Esophagus mucosa (tissue), 1 donor: ENCODE measurements at regions not wholly inside any gene's neighbourhood (a gene's known extent, or its start where the extent isn't known, plus 50 kb on each side); places are given as distances from the start of the nearest gene placed in this dataset.

ENCODE experiments used
- ATAC-seq: fragments of 200-7000 bp; cut with Tn5 transposase; one replicate; pipeline ENCODE4 v1.9.1; 2020
- donor health status: DM: yes; HTN: yes; CAD: no.

DNA sequence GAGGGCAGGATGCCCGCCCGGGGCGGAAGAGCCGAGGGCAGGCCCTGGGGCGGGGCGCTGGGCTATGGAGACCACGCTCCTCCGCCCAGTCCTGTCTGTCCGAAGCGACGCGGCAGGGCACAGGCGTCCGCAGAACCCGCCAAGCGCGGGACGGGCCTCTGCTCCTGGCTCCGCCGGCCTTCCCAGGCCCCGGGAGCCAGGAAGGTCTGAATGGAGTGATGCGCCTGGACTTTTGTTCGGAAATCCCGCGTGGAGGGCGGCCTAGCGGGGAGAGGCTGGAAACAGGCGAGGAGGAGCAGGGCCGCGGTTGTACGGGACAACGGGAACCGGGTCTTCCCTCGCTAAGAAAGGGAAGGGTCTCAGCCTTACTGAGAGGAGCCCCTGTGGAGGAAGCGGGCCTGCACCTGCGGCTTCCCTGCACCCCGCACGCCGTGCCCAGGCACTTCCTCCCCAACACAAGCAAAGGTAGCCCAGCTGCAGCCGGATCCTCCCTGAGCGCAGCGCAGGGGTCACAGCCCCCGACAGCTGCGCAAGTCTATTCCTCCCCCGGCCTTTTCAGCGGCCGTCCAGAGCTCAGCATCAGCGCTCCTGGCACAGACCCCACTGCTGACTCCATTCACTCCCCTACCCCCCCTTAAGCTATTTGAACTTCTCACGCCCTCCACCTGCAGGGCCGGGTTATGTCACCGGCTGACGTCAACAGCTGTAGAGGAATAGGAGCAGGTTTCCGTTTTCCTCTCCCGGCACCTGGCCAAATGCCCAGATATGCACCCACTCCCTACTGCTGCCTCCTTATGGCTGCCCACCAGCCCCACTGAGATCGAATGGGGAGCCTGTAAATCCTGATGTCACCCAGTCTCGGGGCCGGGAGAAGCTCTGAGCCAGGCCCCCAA, 143.2 kb upstream of the RET start:
- peak; percentile 18 for ATAC-seq

- ATAC-seq, result no peak
Measured at GRCh38 chr10:42934351-42934811, 142.5 kb upstream of the RET start.

DNA sequence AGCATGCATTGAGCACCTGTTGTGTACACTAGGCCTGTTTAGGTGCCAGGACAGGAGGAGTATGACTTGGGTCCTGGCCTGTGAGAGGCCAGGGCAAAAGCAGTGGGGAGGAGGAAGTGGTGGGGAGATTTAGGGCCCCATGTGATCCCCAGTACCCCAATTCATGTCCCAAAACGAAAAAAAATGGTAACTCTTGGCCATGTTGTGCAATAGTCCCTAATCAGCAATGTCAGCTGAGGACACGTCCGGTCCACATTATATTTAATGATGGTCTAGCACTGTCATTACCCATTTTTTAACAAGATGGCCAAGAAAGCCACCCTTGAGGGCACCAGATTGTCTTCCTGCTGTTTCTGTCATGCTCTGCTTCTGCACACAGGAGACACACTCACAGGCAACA, 142.0 kb upstream of the RET start:
- ATAC-seq, result no peak

DNA sequence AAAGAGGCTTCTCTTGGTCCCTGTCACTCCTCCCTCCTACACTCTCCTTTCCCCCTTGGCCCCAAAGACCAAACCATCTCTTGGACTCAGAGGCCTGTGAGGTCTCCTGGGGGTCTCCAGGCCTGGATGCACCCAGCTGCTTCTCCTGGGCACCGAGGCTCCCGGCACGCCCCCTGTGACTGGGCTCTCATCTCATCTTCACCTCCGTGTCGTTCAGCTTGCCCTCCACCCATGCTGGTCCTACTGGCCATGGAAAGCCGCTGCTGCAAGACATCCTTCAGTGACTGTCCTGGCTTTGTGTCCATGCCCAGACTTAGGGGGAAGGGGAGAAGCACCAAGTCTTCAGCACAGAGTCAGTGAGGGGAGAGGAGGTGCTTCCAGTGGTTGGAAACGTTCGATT, 141.4 kb upstream of the RET start:
- ATAC-seq, result no peak

DNA sequence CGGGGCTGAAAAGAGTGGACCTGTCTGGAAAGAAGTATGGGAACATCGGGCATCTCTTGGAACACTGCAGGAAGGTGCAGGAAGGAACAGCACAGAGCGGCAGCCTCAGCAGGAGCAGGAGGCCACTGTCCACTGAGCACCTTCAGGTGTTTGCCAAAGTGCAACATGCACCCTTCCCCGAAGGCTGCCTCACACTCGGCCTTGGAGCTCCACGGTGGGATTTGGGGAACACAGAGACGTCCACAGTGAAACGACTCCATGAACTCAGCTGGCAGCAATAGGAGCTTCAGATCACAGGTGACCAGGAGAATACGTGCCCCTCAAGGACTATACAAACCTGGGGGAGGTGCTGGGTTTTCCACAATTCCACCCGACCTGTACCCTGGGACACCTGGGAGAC, 140.3 kb upstream of the RET start:
- ATAC-seq, result no peak

- ATAC-seq, result no peak
Measured at GRCh38 chr10:42937048-42937447, 139.8 kb upstream of the RET start.

DNA sequence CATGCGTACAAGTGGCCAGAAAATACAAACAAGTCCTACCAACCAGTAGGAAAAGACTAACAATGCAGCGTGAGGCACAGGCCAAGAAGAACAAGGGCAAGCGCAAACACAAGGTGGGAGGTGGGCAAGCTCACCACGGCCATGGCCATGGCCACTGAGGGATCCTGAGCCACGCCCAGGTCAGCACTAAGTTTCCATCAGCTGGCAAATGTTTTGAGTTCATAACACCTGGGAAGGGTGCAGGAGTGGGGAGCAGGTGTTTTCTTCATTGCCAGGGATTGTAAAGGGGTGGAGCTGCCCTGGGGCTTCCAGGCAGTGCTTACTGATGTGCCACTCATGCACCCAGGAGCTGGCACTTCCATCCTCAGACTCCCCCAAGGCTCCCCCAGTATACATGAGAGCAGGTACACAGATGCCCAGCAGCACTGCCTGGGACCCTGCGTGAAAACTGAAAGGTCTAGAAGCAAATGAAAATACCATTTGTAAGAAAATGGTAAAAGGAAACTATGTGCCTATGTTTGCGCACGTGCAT, 139.2 kb upstream of the RET start:
- ATAC-seq, result no peak

GRCh38 chr10:42938351-42938750, 138.5 kb upstream of the RET start:
- ATAC-seq, result no peak

DNA sequence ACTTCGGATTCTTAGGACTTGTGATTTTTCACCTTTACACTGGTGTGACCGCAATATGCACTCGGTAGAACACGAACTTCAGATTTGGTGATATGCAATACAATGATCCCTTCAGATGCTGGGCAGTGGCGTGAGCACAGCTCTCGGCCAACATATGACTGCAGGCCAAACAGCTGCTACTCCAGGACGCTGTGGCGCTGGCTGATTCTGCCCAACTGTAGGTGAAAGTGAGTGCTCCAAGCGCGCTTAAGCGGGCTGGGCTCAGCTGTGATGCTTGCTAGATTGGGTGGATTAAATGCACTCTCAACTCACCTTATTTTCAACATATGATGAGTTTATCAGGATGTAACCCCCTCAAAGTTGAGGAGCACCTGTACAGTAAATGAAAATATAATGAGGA, 137.6 kb upstream of the RET start:
- ATAC-seq, result no peak

DNA sequence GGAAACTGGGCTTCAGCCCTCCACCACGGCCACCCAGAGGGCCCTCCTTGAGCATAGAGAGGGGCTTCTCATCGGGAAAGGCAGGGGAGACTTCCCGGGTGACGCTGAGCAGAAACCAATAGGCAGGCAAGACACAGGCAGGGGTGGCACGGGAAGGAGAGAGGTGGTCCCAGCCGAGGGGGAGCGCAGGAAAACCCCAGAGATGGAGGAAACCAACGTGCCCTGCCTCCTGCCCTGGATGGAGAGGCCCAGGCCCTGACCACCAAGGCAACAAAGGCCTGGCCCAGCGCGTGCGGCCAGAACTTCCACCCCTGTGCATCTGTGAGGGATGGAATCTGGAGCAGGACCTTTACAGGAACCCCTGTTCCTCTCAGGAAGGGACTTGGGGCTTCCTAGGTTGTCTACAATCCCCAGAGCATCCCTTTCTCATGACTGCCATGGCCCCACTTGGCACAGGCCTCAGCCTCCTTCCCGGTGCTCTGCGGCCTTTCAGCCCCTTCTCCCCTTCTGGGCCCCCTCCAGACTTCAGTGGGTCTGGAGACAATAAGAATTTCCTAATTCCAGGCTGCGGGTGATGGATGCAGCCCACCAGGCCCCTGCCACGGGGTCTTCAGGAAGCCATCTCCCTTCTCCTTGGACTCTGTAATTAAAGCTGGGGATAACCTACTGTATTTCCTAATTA, 137.0 kb upstream of the RET start:
- no peak for ATAC-seq

GRCh38 chr10:42940487-42941294, 136.2 kb upstream of the RET start:
- no peak for ATAC-seq

DNA sequence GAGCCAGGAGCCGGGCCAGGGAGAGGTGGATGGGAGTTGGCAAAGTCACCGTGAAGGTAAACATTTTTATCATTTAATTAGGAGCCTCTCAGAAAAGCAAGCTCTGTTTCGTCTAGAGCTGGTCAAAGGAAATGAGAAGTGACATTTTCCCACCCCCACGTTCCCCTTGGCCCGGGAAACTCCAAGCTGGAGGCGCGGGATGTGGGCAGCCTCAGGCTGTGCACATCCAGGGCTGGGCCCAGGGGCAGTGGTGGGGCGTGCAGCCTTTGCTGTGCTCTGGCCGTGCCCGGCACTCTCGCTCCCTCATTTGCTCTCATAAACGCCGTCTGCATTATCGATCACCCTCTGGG, 135.6 kb upstream of the RET start:
- no peak for ATAC-seq

DNA sequence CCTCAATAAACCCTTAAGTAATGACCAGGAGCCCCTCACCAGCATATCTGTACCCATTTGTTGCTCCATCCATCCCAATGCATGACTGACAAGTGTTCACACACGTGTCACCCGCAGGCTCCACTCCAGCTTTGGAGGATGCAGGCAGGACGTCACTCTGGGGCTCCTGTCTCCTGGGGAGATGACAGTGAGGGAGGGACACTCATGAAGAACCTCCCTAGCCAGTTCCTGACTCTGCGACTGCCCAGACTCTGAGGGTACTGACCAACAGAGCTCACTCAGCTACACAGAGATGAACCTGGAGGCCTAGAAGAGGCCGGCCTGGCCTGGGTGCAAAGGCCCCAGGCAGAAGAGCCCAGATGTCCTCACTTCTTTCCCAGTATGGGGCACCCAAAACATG, 135.1 kb upstream of the RET start:
- ATAC-seq, result no peak

GRCh38 chr10:42942279-42942950, 134.5 kb upstream of the RET start:
- ATAC-seq, result no peak

DNA sequence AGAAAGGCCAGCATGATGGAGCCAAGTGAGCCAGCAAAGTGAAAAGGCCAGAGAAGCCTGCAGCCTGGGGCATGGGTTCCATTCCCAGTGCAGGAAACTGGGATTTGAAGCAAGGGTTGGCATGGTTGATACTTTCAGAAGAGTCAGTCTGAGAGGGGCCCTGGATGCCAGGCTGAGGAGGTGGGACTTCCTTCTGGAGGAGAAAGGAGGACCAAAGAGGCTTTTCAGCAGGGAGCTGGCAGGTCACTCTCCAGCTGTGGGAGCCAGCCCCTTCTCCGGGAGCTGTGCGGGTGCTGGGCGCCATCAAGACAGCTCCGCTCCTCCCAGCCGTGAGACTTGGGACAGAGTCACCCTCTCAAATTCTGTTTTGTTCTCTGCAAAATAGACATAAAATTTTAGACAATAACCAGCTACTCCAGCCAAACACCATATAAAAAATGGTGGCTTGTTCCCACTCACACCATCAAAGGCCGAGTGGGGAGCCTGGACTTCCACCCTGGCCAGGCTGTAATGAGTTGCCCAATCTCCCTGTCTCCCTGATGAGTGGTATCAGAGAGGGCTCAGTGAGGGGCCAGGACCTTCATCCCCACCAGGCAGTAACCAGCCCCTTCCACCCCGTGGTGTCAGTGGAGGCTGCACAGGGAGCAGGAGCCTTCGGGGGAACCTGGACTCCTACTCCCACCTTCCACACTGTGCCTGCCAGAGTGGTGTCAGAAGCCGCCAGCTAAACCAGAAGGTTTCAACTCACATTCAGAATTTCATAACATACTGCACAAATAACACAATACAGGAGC, 133.6 kb upstream of the RET start:
- ATAC-seq, result no peak

DNA sequence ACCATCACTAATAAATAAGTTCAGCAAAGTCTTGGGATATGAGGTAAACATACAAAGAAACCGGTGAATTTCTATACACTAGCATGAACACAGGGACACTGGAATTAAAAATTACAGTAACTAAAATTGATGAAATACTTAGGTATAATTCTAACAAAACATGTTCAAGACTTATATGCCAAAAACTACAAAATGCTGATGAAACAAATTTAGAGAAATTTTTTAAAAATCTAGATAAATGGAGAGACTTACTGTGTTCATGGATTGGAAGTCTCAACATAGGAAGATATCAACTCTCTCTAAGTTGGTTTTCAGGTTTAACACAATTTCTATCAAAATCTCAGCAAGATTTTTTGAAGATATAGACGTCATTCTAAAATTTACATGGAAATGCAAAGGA, 128.8 kb upstream of the RET start:
- ATAC-seq, result no peak

DNA sequence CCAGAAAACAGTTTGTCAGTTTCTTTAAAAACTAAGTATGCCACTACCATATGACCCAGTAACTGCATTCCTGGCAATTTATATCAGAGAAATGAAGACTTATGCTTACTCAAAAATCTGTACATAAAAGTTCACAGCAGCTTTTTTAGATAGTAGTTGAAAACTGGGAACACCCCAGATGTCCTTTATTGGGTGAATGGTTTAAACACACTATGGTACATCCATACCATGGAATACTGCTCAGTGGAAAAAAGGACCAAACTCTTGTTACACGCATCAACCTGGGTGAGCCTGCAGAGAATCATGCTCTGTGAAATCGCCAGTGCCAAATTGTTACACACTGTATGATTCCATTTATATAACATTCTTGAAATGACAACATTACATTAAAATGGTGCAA, 127.6 kb upstream of the RET start:
- no peak for ATAC-seq

DNA sequence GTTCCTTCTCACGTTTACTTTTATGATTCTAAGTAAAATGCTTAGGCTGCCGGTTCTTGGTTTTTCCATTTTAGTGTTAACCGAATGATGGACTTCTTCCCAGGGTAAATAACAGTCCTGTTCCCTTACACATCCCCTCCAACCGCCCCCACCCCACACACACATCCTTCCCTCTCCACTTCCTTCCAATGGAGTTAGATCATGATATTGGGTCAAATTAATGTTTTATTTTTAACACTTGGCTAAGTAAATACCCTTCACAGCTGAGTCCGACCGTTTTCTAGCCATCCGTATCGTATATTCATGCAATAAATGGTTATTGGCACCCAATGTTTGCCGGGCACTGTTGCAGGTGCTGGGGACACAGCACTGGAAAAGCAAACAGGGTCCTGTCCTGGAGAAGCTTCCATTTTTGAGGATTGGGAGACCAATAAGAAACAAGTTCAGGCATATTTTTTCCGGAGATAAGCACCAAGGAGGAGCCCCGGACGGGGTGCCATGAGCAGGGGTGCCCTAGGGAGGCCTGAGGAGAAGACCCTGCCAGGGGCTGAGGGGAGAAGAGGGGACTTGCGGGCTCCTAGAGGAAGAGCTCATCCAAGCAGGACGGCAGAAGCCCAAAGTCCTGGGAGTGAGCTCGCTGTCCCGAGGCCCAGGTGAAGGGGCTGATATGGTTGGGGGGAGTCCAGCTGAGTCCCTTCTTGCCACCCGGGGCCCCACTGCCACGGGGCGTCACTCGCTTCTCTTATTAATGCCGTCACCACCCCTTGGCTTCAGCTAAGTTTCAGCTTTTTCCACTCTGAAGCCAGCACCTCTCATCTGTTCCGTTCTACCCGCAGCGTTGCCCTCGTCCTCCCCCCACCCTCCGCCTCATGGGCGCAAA, 126.0 kb upstream of the RET start:
- no peak for ATAC-seq

DNA sequence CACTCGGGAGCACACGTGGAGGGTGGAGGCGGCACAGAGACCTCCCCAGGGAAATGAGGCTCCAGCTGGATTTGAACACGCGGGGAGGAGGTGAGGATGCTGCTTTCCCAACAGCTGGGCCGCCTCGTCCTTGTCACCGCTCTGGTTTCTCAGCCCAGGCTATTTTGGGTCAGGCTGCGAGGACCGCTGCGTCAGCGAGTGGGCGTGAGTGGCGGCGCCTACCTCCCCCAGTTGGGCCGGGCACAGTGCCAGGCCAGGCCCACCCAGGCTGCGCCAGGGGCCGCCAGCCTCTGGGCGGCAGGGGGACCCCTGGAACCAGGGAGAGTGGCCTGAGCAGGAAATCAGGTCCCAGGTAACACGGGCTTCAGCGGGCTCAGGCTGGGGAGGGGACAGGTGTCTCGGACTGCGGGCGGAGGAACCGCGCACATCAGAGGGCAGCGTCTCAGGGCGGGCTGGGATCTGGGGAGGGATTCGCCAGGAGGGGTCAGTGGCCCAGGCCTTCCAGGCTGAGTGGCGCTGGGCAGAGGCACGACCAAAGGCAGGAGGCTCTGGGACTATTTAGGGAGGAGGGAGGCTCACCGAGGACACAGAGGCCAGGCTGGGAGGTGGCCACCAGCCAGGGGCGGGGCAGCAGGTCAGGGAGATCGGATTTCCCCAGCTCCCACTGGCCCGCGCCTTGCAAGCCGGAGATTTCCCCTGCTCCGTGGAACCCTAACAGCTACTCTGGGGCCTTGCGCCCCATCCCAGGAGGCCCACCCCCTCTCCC, 125.2 kb upstream of the RET start:
- peak; percentile 22 for ATAC-seq

GRCh38 chr10:42952349-42952748, 124.5 kb upstream of the RET start:
- ATAC-seq, result peak; percentile 93
